WTC11 (cell line): ENCODE measurements at regions not wholly inside any gene's neighbourhood (a gene's known extent, or its start where the extent isn't known, plus 50 kb on each side); places are given as distances from the start of the nearest gene placed in this dataset.

ENCODE experiments used
- HMGA2 ChIP-seq: fragments of 250-450 bp; sonication (Bioruptor Pico); IDR thresholded peaks from 2 replicates; pipeline ENCODE4 v1.4.0; 2021; ENCODE audit warnings: mild to moderate bottlenecking, moderate library complexity
- MXD4 ChIP-seq: fragments of 250-450 bp; sonication (Bioruptor Pico); IDR thresholded peaks from 2 replicates; pipeline ENCODE4 v1.8.0; 2021; ENCODE audit warnings: mild to moderate bottlenecking, moderate library complexity, borderline replicate concordance
- TF ChIP-seq, protein P1 (sequence below): fragments of 200-600 bp; IDR thresholded peaks from 2 replicates; pipeline ENCODE4 v1.8.0; 2022; ENCODE audit warnings: antibody characterized with exemption

DNA sequence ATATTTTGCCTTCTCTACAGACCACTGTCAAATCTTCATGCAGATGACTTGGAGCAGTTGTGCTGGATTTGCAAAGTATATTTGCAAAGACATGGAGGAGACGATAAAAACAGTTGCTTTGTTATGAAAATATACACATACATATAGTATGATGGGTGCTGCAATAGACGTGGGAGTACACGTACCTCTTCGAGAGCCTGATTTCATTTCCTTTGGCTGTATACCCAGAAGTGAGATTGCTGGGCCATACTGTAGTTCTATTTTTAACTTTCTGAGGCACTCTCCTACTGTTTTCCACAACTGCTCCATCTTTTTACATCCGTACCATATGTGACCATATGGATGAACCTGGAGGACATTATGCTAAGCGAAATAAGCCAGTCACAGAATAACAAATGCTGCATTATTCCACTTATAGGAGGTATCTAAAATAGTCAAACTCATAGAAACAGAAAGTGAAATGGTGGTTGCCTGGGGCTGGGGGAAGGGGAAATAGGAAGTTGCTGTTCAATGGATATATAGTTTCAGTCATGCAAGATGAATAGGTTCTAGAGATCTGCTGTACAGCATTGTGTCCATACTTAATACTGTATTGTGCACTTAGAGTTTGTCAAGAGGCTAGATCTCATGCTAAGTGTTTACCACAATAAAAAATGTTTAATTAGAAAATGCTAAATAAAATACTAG is 223.8 kb downstream of the HAO1 start:
- TF ChIP-seq, protein P1, sequence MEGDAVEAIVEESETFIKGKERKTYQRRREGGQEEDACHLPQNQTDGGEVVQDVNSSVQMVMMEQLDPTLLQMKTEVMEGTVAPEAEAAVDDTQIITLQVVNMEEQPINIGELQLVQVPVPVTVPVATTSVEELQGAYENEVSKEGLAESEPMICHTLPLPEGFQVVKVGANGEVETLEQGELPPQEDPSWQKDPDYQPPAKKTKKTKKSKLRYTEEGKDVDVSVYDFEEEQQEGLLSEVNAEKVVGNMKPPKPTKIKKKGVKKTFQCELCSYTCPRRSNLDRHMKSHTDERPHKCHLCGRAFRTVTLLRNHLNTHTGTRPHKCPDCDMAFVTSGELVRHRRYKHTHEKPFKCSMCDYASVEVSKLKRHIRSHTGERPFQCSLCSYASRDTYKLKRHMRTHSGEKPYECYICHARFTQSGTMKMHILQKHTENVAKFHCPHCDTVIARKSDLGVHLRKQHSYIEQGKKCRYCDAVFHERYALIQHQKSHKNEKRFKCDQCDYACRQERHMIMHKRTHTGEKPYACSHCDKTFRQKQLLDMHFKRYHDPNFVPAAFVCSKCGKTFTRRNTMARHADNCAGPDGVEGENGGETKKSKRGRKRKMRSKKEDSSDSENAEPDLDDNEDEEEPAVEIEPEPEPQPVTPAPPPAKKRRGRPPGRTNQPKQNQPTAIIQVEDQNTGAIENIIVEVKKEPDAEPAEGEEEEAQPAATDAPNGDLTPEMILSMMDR, result no peak
- TF ChIP-seq HMGA2 (no peak), MXD4 (CRISPR knock-in tag) (no peak)
